ENCODE measurements at regions not wholly inside any gene's neighbourhood (a gene's known extent, or its start where the extent isn't known, plus 50 kb on each side); places are given as distances from the start of the nearest gene placed in this dataset.

- FAIRE-seq: no peak
- CTCF ChIA-PET (ENCODE audit: low intra/inter-chr PET ratio): no interaction called here
Measured at GRCh38 chr13:74895042-74895796, 586.8 kb downstream of the TBC1D4 start.

More at GRCh38 chr13:74895042-74895796, 586.8 kb downstream of the TBC1D4 start:
- Histone ChIP-seq H3K9ac (ENCODE audit: insufficient read depth in 1 of 2, low read depth in 2 of 2, low read length in 2 of 2) (no peak overlapping the region), H2AFZ (ENCODE audit: low read depth, low read length) (no peak overlapping the region), H4K20me1 (replicated peaks; ENCODE audit: control insufficient read depth, insufficient read depth, low read length) (no peaks in the 10 kb centered on the region), H3K4me2 (ENCODE audit: insufficient read depth, low read length) (no peak overlapping the region), H3K9me3 (replicated peaks; ENCODE audit: control insufficient read depth, insufficient read depth, low read depth, low read length) (no peaks in the 10 kb centered on the region), H3K27me3 (ENCODE audit: control insufficient read depth in 2 of 2, insufficient read depth in 2 of 2, low read length in 2 of 2) (no peaks in the 10 kb centered on the region), H3K79me2 (ENCODE audit: control insufficient read depth, insufficient read depth, low read length) (no peaks in the 10 kb centered on the region), H3K36me3 (ENCODE audit: control insufficient read depth, insufficient read depth, low read length) (no peaks in the 10 kb centered on the region), H3K9me1 (ENCODE audit: control insufficient read depth, insufficient read depth, low read length) (no peaks in the 10 kb centered on the region), H3K27ac (ENCODE audit: extremely low read depth, low read depth, low read length) (no peak overlapping the region), H3K4me3 (no peak overlapping the region), H3K4me1 (replicated peaks in 1 of 2; ENCODE audit: control insufficient read depth in 2 of 2, insufficient read depth in 2 of 2, low read length in 2 of 2) (no peaks in the 10 kb centered on the region)
- ATAC-seq (no peak), DNase-seq (ENCODE audit: extremely low read depth in 1 of 4, low spot score in 3 of 4) (no peak)
- intact Hi-C loops (cut with micrococcal nuclease): no loop called here
- TF ChIP-seq KLF1 (tag; IDR thresholded peaks at IDR 0.05): no peak
- no peak for TF ChIP-seq FOXA3 (CRISPR knock-in tag; conservative IDR thresholded peaks at IDR 0.05 in 1 of 2, IDR thresholded peaks at IDR 0.05 in 1 of 2)
- TF ChIP-seq NFIC (IDR thresholded peaks at IDR 0.05): no peak
- TF ChIP-seq EP400 (IDR thresholded peaks at IDR 0.05): no peak
- TF ChIP-seq ZNF592 (IDR thresholded peaks at IDR 0.05): no peak
- no peak for TF ChIP-seq ZNF140 (CRISPR knock-in tag; IDR thresholded peaks at IDR 0.05)
- TF ChIP-seq RAD51 (IDR thresholded peaks at IDR 0.05; ENCODE audit: borderline replicate concordance, low read depth): no peak
- no peak for TF ChIP-seq GTF2F1 (IDR thresholded peaks at IDR 0.05; ENCODE audit: low read depth, low read length)
- no peak for TF ChIP-seq ZNF395 (CRISPR knock-in tag; IDR thresholded peaks at IDR 0.05)
- no peak for TF ChIP-seq ARNT (IDR thresholded peaks at IDR 0.05)
- TF ChIP-seq MCM2 (IDR thresholded peaks at IDR 0.05; ENCODE audit: low read depth): no peak
- no peak for TF ChIP-seq DDX20 (tag; IDR thresholded peaks at IDR 0.05; ENCODE audit: low read depth)
- TF ChIP-seq SP1 (CRISPR knock-in tag; IDR thresholded peaks at IDR 0.05): no peak
- no TSS peak for BruUV-seq (replicated peaks)
- POLR2A ChIA-PET: no interaction called here
- in situ Hi-C loops (cut with MboI): no loop called here
- WGBS (ENCODE audit: insufficient coverage, low coverage, missing lambda C conversion rate): 17% methylated on average over 1 of the region's 1 CpG

Measured in K562 (cell line).